AG08395 (cell line): ENCODE measurements at regions not wholly inside any gene's neighbourhood (a gene's known extent, or its start where the extent isn't known, plus 50 kb on each side); places are given as distances from the start of the nearest gene placed in this dataset.
"Not testable (repeated sequence)": the region's sequence is repeated elsewhere in the genome, so short reads cannot be mapped to it uniquely, and the experiment has no call there.

Source experiments
- DNase-seq: peaks from one replicate; pipeline ENCODE4 v3.0.0; 2012; ENCODE audit warnings: mixed read lengths, low spot score

GRCh38 chrX:52585892-52586291 is 68.8 kb downstream of the SSX7 start:
- DNase-seq: no peak

DNA sequence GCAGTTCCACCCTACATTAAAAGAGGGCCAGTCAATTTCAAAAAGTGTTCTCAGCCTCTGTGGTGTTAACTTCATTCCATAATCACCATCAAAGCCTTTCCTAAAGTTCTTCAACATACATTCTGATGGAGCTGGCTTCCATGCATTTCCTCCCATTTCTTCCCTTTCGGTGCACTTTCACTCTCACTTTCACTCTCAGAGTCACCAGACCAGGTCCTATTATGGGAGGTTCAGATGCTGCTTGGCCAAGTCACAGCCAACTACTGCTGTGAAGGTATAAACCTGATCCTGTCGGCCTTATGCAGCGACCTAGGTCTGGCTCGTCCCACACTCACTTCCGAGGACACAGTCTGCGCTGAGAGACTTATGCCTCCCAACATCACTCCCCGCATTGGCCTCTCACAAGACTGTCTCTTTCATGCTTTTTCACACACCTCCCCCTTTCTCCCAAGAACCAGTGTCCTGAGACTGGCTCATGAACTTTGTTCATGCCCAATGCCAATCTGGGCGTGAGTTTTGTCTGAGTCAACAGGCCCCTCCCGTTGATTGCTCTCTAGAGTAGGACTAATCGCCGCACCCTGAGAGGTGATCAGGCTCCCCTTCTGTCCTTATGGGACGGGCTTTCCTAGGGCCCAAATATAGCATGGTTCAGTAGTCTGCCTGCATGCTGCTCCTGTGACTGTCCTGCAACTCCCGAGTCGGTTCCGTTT is 60.8 kb upstream of the XAGE1B start:
- no peak for DNase-seq

- DNase-seq: no peak
These were observed 60.1 kb upstream of the XAGE1B start for GRCh38 chrX:52576946-52577345.

DNA sequence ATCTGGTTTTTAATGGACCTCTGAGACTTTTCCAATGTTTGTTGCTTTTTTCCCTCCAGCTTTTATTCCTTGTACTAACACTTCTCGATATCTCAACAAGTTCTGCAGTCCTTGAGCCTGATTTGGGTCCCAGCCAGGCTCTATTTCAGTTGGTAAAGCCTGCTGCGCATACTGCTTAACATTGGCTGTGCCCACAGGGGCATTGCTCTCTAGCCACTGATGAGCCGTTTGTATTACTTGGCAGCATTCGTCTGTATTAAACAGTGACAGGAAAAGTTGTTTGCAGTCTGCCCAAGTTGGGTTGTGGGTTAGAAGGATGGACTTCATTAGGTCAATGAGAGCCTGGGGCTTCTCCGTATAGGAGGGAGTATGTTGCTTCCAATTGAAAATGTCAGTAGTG is 59.6 kb upstream of the XAGE1B start:
- DNase-seq: no peak

- DNase-seq: peak; percentile 56
These were observed 57.8 kb upstream of the XAGE1B start for GRCh38 chrX:52574416-52575275.

GRCh38 chrX:52568146-52568545 is 51.3 kb upstream of the XAGE1B start:
- not testable (repeated sequence) for DNase-seq
